ENCODE measurements at regions not wholly inside any gene's neighbourhood (a gene's known extent, or its start where the extent isn't known, plus 50 kb on each side); places are given as distances from the start of the nearest gene placed in this dataset.

- Histone ChIP-seq H3K27me3 (ENCODE audit: low read length) (no peaks in the 10 kb centered on the region), H3K4me2 (ENCODE audit: low read depth, low read length, poor library complexity, severe bottlenecking) (no peak overlapping the region), H3K36me3 (ENCODE audit: low read length) (no peaks in the 10 kb centered on the region), H3F3A (ENCODE audit: insufficient read depth) (no peaks in the 10 kb centered on the region), H3K79me2 (ENCODE audit: insufficient read depth, low read length) (no peaks in the 10 kb centered on the region), H3K4me3 (ENCODE audit: insufficient read depth, low read length, poor library complexity, severe bottlenecking) (no peak overlapping the region), H3K9me3 (ENCODE audit: insufficient read depth, low read length) (no peaks in the 10 kb centered on the region), H3K9ac (ENCODE audit: low read length) (no peak overlapping the region), H4K20me1 (ENCODE audit: low read depth, low read length) (no peaks in the 10 kb centered on the region), H3K9me2 (replicated peaks; ENCODE audit: insufficient read depth, low read length) (no peaks in the 10 kb centered on the region), H2AFZ (ENCODE audit: low read depth, low read length, severe bottlenecking) (no peak overlapping the region), H3K27ac (ENCODE audit: low read depth, low read length) (no peak overlapping the region)
- no peak for TF ChIP-seq CTCF (IDR thresholded peaks at IDR 0.05; ENCODE audit: insufficient read depth, low read length, poor library complexity, severe bottlenecking)
- no peak for TF ChIP-seq EZH2phosphoT487 (conservative IDR thresholded peaks at IDR 0.05; ENCODE audit: low read length)
Observed at GRCh38 chr1:218712677-218713076, 367.5 kb downstream of the TGFB2 start.

DNA sequence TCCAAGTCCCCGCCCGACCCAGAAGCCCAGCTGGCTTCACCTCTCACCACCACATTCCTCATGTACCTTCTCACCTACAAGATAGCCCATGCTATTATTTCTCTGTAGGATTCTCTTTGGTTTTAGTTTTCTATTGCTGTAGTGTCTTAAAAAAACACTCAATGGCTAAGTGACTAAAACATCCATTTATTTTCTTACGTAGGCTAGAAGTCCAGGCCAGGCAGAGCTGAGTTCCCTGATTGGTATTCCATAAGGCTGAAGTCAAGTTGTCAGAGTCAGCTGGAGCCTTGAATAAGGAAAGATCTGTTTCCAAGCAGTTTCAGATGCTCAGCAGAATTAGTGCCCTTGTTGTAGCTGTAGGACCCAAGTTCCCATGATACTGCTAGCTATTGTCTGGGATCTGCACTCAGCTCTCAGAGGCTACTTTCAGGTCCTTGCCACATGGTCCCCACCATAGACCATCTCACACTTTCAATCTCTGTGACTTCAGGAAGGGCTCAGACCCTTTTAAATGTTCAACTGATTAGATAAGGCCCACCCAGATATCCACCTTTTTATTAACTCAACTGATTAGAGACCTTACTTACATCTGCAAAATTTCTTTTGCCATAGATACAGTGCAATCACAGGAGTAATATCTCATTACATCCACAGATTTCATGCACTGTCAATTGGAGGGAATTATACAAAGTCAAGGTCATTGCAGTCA is 371.0 kb downstream of the TGFB2 start:
- Histone ChIP-seq H2AFZ (ENCODE audit: low read depth, low read length, severe bottlenecking) (no peak overlapping the region), H3K36me3 (ENCODE audit: low read length) (no peaks in the 10 kb centered on the region), H3K9ac (ENCODE audit: low read length) (no peak overlapping the region), H3K27ac (ENCODE audit: low read depth, low read length) (no peak overlapping the region), H3K4me3 (ENCODE audit: insufficient read depth, low read length, poor library complexity, severe bottlenecking) (no peak overlapping the region), H3K79me2 (ENCODE audit: insufficient read depth, low read length) (no peaks in the 10 kb centered on the region), H3K27me3 (ENCODE audit: low read length) (no peaks in the 10 kb centered on the region), H3F3A (ENCODE audit: insufficient read depth) (no peaks in the 10 kb centered on the region), H3K9me3 (ENCODE audit: insufficient read depth, low read length) (no peaks in the 10 kb centered on the region), H4K20me1 (ENCODE audit: low read depth, low read length) (no peaks in the 10 kb centered on the region), H3K4me2 (ENCODE audit: low read depth, low read length, poor library complexity, severe bottlenecking) (no peak overlapping the region), H3K9me2 (replicated peaks; ENCODE audit: insufficient read depth, low read length) (no peaks in the 10 kb centered on the region)
- no peak for TF ChIP-seq CTCF (IDR thresholded peaks at IDR 0.05; ENCODE audit: insufficient read depth, low read length, poor library complexity, severe bottlenecking)
- no peak for TF ChIP-seq EZH2phosphoT487 (conservative IDR thresholded peaks at IDR 0.05; ENCODE audit: low read length)

GRCh38 chr1:218717575-218717974 is 372.4 kb downstream of the TGFB2 start:
- Histone ChIP-seq H3K79me2 (ENCODE audit: insufficient read depth, low read length) (no peaks in the 10 kb centered on the region), H3K27me3 (ENCODE audit: low read length) (no peaks in the 10 kb centered on the region), H3F3A (ENCODE audit: insufficient read depth) (no peaks in the 10 kb centered on the region), H3K9ac (ENCODE audit: low read length) (no peak overlapping the region), H3K27ac (ENCODE audit: low read depth, low read length) (no peak overlapping the region), H3K9me2 (replicated peaks; ENCODE audit: insufficient read depth, low read length) (no peaks in the 10 kb centered on the region), H2AFZ (ENCODE audit: low read depth, low read length, severe bottlenecking) (no peak overlapping the region), H3K9me3 (ENCODE audit: insufficient read depth, low read length) (no peaks in the 10 kb centered on the region), H3K4me2 (ENCODE audit: low read depth, low read length, poor library complexity, severe bottlenecking) (no peak overlapping the region), H3K4me3 (ENCODE audit: insufficient read depth, low read length, poor library complexity, severe bottlenecking) (no peak overlapping the region), H4K20me1 (ENCODE audit: low read depth, low read length) (no peaks in the 10 kb centered on the region), H3K36me3 (ENCODE audit: low read length) (no peaks in the 10 kb centered on the region)
- no peak for TF ChIP-seq CTCF (IDR thresholded peaks at IDR 0.05; ENCODE audit: insufficient read depth, low read length, poor library complexity, severe bottlenecking)
- no peak for TF ChIP-seq EZH2phosphoT487 (conservative IDR thresholded peaks at IDR 0.05; ENCODE audit: low read length)
